ENCODE measurements at regions not wholly inside any gene's neighbourhood (a gene's known extent, or its start where the extent isn't known, plus 50 kb on each side); places are given as distances from the start of the nearest gene placed in this dataset.

DNA sequence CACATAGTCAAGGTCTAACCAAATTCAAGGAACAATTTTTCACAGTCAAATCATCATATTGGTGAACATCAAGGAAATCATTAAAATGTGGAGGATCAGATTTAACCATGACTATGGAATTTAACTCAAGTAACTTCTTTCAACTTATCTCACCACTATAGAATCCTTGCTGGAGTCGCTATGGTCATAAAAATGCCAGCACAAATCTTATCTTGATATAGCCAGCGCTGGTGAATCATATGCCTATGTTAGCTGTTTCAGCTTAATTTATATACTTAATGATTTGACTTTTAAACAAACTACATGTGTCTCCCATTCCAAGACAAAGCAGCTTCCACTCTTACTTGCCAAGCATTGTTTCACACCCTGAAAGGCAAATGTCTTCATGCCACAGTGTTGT, 416.4 kb downstream of the CDH11 start:
- Histone ChIP-seq H3K4me3 (ENCODE audit: insufficient read depth, low read length) (no peak overlapping the region), H3K4me1 (ENCODE audit: insufficient read depth, low read length) (no peaks in the 10 kb centered on the region), H3K79me2 (ENCODE audit: insufficient read depth, low read length) (no peaks in the 10 kb centered on the region), H3K4me2 (ENCODE audit: insufficient read depth, low read length) (no peak overlapping the region), H3K9me3 (ENCODE audit: low read depth, low read length) (no peaks in the 10 kb centered on the region), H3K36me3 (ENCODE audit: insufficient read depth, low read length) (no peaks in the 10 kb centered on the region), H2AFZ (ENCODE audit: low read length) (no peak overlapping the region), H3K27me3 (ENCODE audit: insufficient read depth, low read length) (no peaks in the 10 kb centered on the region), H4K20me1 (ENCODE audit: insufficient read depth, low read length) (no peaks in the 10 kb centered on the region), H3K27ac (ENCODE audit: low read depth, low read length) (peak overlapping the region; percentile 5)
- peak; percentile 14 for DNase-seq (ENCODE audit: insufficient read length, low spot score, missing footprints)
- no peak for TF ChIP-seq CTCF (IDR thresholded peaks at IDR 0.05; ENCODE audit: extremely low read depth, low read depth, low read length)

DNA sequence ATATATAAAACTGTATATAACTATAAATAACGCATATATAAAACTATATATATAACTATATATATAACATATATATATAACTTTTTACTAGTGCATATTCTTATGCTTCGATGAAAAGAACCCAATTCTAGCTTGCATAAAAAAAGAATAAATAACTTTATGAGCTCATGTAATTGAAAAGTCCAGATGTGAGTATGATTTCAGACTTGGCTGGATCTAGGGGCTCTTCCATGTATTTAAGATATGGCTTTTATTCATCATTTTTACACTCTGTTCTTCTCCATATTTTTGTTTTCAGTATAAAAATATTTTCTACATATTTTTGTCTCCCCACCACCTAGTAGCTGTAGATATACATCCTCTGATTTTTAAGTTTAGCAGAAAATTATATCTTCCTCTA, 417.5 kb downstream of the CDH11 start:
- Histone ChIP-seq H2AFZ (ENCODE audit: low read length) (no peak overlapping the region), H3K27ac (ENCODE audit: low read depth, low read length) (no peak overlapping the region), H4K20me1 (ENCODE audit: insufficient read depth, low read length) (no peaks in the 10 kb centered on the region), H3K27me3 (ENCODE audit: insufficient read depth, low read length) (no peaks in the 10 kb centered on the region), H3K4me1 (ENCODE audit: insufficient read depth, low read length) (no peaks in the 10 kb centered on the region), H3K4me3 (ENCODE audit: insufficient read depth, low read length) (no peak overlapping the region), H3K9me3 (ENCODE audit: low read depth, low read length) (no peaks in the 10 kb centered on the region), H3K36me3 (ENCODE audit: insufficient read depth, low read length) (no peaks in the 10 kb centered on the region), H3K79me2 (ENCODE audit: insufficient read depth, low read length) (no peaks in the 10 kb centered on the region), H3K4me2 (ENCODE audit: insufficient read depth, low read length) (no peak overlapping the region)
- no peak for DNase-seq (ENCODE audit: insufficient read length, low spot score, missing footprints)
- no peak for TF ChIP-seq CTCF (IDR thresholded peaks at IDR 0.05; ENCODE audit: extremely low read depth, low read depth, low read length)

GRCh38 chr16:64702415-64702814, 419.4 kb downstream of the CDH11 start:
- Histone ChIP-seq H3K27ac (ENCODE audit: low read depth, low read length) (no peak overlapping the region), H3K9me3 (ENCODE audit: low read depth, low read length) (no peaks in the 10 kb centered on the region)
- DNase-seq (ENCODE audit: insufficient read length, low spot score, missing footprints): no peak

GRCh38 chr16:64700628-64701027, 421.2 kb downstream of the CDH11 start:
- Histone ChIP-seq H3K9me3 (ENCODE audit: low read depth, low read length) (no peaks in the 10 kb centered on the region), H2AFZ (ENCODE audit: low read length) (no peak overlapping the region), H3K27ac (ENCODE audit: low read depth, low read length) (no peak overlapping the region), H4K20me1 (ENCODE audit: insufficient read depth, low read length) (no peaks in the 10 kb centered on the region), H3K36me3 (ENCODE audit: insufficient read depth, low read length) (no peaks in the 10 kb centered on the region), H3K4me2 (ENCODE audit: insufficient read depth, low read length) (no peak overlapping the region), H3K27me3 (ENCODE audit: insufficient read depth, low read length) (no peaks in the 10 kb centered on the region), H3K79me2 (ENCODE audit: insufficient read depth, low read length) (no peaks in the 10 kb centered on the region), H3K4me3 (ENCODE audit: insufficient read depth, low read length) (no peak overlapping the region), H3K4me1 (ENCODE audit: insufficient read depth, low read length) (no peaks in the 10 kb centered on the region)
- TF ChIP-seq CTCF (IDR thresholded peaks at IDR 0.05; ENCODE audit: extremely low read depth, low read depth, low read length): no peak
- DNase-seq (ENCODE audit: insufficient read length, low spot score, missing footprints): no peak

More at GRCh38 chr16:64702415-64702814, 419.4 kb downstream of the CDH11 start:
- no peaks in the 10 kb centered on the region for H3K27me3 ChIP-seq (ENCODE audit: insufficient read depth, low read length)
- no peaks in the 10 kb centered on the region for H4K20me1 ChIP-seq (ENCODE audit: insufficient read depth, low read length)
- no peaks in the 10 kb centered on the region for H3K79me2 ChIP-seq (ENCODE audit: insufficient read depth, low read length)
- no peak overlapping the region for H3K4me2 ChIP-seq (ENCODE audit: insufficient read depth, low read length)
- H3K36me3 ChIP-seq (ENCODE audit: insufficient read depth, low read length): no peaks in the 10 kb centered on the region
- H3K4me3 ChIP-seq (ENCODE audit: insufficient read depth, low read length): no peak overlapping the region
- H2AFZ ChIP-seq (ENCODE audit: low read length): no peak overlapping the region
- H3K4me1 ChIP-seq (ENCODE audit: insufficient read depth, low read length): no peaks in the 10 kb centered on the region
- no peak for TF ChIP-seq CTCF (IDR thresholded peaks at IDR 0.05; ENCODE audit: extremely low read depth, low read depth, low read length)

Measured in osteoblast (primary cell).